ENCODE measurements at regions not wholly inside any gene's neighbourhood (a gene's known extent, or its start where the extent isn't known, plus 50 kb on each side); places are given as distances from the start of the nearest gene placed in this dataset.

DNA sequence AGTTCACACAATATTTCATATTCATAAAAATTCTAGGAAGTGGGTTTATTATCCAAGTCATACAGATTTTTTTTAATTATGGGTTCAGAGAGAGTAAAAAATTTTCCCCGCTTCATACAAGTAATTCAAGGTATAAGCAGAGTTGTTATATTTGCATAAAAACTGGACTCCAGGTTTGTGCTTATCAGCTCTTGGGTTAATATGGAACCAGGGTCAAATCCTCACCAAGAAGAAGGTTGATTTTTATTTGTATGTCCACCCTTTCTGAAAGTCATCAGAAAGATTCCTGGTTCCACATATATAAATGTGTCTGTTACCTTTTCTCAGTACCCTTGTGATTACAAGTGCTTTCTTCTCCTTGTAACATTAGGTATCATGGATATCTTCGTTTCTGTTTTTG is 143.8 kb upstream of the PKN2 start:
- H3K4me1 Mint-ChIP-seq (ENCODE audit: low read depth) = no peaks in the 10 kb centered on the region
- H3K4me3 Mint-ChIP-seq = no peak overlapping the region
- DNase-seq (no peak), ATAC-seq (ENCODE audit: poor library complexity) (no peak)
- POLR2A ChIA-PET = interaction anchor here (0.6 kb wide), 1 partner anchor 1144 kb away, joined by 3 read pairs; no protein-coding TSS in a partner anchor
- CTCF ChIA-PET = no interaction called here
- Histone ChIP-seq H3K4me3 (ENCODE audit: low read length) (no peak overlapping the region), H3K27me3 (ENCODE audit: control insufficient read depth in 1 of 2, insufficient read depth in 2 of 2, low read length in 2 of 2) (peaks cover 0 to 14% of the 10 kb centered on the region in 2 experiments), H3K4me1 (ENCODE audit: insufficient read depth, low read length) (no peaks in the 10 kb centered on the region), H3K36me3 (ENCODE audit: insufficient read depth, low read length) (no peaks in the 10 kb centered on the region), H3K27ac (ENCODE audit: low read depth in 1 of 2, low read length in 2 of 2) (no peak overlapping the region), H3K9me3 (ENCODE audit: control insufficient read depth in 1 of 2, insufficient read depth in 1 of 2, low read length in 2 of 2) (no peaks in the 10 kb centered on the region)
- no peaks in the 10 kb centered on the region for H3K36me3 Mint-ChIP-seq (ENCODE audit: low read depth)
- H3K27ac Mint-ChIP-seq = no peak overlapping the region
- TF ChIP-seq, protein P1, sequence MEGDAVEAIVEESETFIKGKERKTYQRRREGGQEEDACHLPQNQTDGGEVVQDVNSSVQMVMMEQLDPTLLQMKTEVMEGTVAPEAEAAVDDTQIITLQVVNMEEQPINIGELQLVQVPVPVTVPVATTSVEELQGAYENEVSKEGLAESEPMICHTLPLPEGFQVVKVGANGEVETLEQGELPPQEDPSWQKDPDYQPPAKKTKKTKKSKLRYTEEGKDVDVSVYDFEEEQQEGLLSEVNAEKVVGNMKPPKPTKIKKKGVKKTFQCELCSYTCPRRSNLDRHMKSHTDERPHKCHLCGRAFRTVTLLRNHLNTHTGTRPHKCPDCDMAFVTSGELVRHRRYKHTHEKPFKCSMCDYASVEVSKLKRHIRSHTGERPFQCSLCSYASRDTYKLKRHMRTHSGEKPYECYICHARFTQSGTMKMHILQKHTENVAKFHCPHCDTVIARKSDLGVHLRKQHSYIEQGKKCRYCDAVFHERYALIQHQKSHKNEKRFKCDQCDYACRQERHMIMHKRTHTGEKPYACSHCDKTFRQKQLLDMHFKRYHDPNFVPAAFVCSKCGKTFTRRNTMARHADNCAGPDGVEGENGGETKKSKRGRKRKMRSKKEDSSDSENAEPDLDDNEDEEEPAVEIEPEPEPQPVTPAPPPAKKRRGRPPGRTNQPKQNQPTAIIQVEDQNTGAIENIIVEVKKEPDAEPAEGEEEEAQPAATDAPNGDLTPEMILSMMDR (IDR thresholded peaks at IDR 0.05) = no peak
- H3K27me3 Mint-ChIP-seq = peaks cover 24% of the 10 kb centered on the region
- H3K9me3 Mint-ChIP-seq = no peaks in the 10 kb centered on the region
- intact Hi-C loops (cut with DNase I, micrococcal nuclease) = no loop called here

DNA sequence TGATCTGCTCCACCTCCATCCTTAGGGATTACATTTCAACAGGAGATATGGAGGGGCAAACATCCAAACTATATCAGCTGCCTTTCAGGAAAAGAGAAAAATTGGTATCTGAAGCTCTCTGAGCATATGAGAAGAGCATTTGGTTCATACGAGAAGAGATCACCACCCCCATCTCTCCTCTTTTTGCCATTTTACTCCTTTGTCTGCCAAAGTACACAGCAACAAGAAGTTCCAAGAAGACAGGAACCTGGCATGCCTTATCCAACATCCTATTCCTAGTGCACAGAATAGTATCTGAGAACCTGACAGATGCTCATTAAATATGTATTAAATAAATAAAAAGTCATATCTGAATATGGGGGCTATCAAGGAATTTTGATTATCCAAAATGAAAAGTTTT is 142.5 kb upstream of the PKN2 start:
- Mint-ChIP-seq H3K27me3 (peaks cover 29% of the 10 kb centered on the region), H3K9me3 (no peaks in the 10 kb centered on the region), H3K36me3 (ENCODE audit: low read depth) (no peaks in the 10 kb centered on the region), H3K4me1 (ENCODE audit: low read depth) (no peaks in the 10 kb centered on the region), H3K4me3 (no peak overlapping the region), H3K27ac (no peak overlapping the region)
- no peaks in the 10 kb centered on the region for H3K4me1 ChIP-seq (ENCODE audit: insufficient read depth, low read length)
- no peak for ATAC-seq (ENCODE audit: poor library complexity)
- no peak overlapping the region for H3K4me3 ChIP-seq (ENCODE audit: low read length)
- no peaks in the 10 kb centered on the region for H3K9me3 ChIP-seq (ENCODE audit: control insufficient read depth in 1 of 2, insufficient read depth in 1 of 2, low read length in 2 of 2)
- peaks cover 0 to 14% of the 10 kb centered on the region in 2 experiments for H3K27me3 ChIP-seq (ENCODE audit: control insufficient read depth in 1 of 2, insufficient read depth in 2 of 2, low read length in 2 of 2)
- POLR2A ChIA-PET = no interaction called here
- H3K27ac ChIP-seq (ENCODE audit: low read depth in 1 of 2, low read length in 2 of 2) = no peak overlapping the region
- CTCF ChIA-PET = no interaction called here
- H3K36me3 ChIP-seq (ENCODE audit: insufficient read depth, low read length) = no peaks in the 10 kb centered on the region
- no peak for DNase-seq
- intact Hi-C loops (cut with DNase I, micrococcal nuclease) = no loop called here
- TF ChIP-seq, protein P1 (IDR thresholded peaks at IDR 0.05) = no peak

- ATAC-seq (ENCODE audit: poor library complexity) (no peak), DNase-seq (no peak)
- Mint-ChIP-seq H3K27me3 (peaks cover 23% of the 10 kb centered on the region), H3K9me3 (no peaks in the 10 kb centered on the region), H3K4me1 (ENCODE audit: low read depth) (no peaks in the 10 kb centered on the region), H3K4me3 (no peak overlapping the region), H3K27ac (no peak overlapping the region), H3K36me3 (ENCODE audit: low read depth) (no peaks in the 10 kb centered on the region)
- POLR2A ChIA-PET = interaction anchor here (0.6 kb wide), 1 partner anchor 37 kb away, joined by 3 read pairs; no protein-coding TSS in a partner anchor
- no peaks in the 10 kb centered on the region for H3K4me1 ChIP-seq (ENCODE audit: insufficient read depth, low read length)
- CTCF ChIA-PET = no interaction called here
- H3K27me3 ChIP-seq (ENCODE audit: control insufficient read depth in 1 of 2, insufficient read depth in 2 of 2, low read length in 2 of 2) = peaks cover 0 to 4% of the 10 kb centered on the region in 2 experiments
- no peak overlapping the region for H3K4me3 ChIP-seq (ENCODE audit: low read length)
- no peak overlapping the region for H3K27ac ChIP-seq (ENCODE audit: low read depth in 1 of 2, low read length in 2 of 2)
- no peaks in the 10 kb centered on the region for H3K9me3 ChIP-seq (ENCODE audit: control insufficient read depth in 1 of 2, insufficient read depth in 1 of 2, low read length in 2 of 2)
- no peaks in the 10 kb centered on the region for H3K36me3 ChIP-seq (ENCODE audit: insufficient read depth, low read length)
- intact Hi-C loops (cut with DNase I, micrococcal nuclease) = no loop called here
- TF ChIP-seq, protein P1 (IDR thresholded peaks at IDR 0.05) = no peak
Measured at GRCh38 chr1:88544195-88544594, 139.9 kb upstream of the PKN2 start.

Measured in CD4-positive, alpha-beta T cell (primary cell).